ENCODE measurements at regions not wholly inside any gene's neighbourhood (a gene's known extent, or its start where the extent isn't known, plus 50 kb on each side); places are given as distances from the start of the nearest gene placed in this dataset.

GRCh38 chr15:31211353-31211752, 109.8 kb upstream of the TRPM1 start:
- TF ChIP-seq POLR2AphosphoS5 (IDR thresholded peaks at IDR 0.05; ENCODE audit: borderline replicate concordance, low read depth, low read length) (no peak), EZH2 (IDR thresholded peaks at IDR 0.05) (no peak)

All from SK-N-MC (cell line).